GM19035 (cell line): ENCODE measurements at regions not wholly inside any gene's neighbourhood (a gene's known extent, or its start where the extent isn't known, plus 50 kb on each side); places are given as distances from the start of the nearest gene placed in this dataset.

Source experiments
- ATAC-seq: cut with Tn5 transposase; IDR thresholded peaks from one replicate; pipeline ENCODE4 v1.9.1; 2021; ENCODE audit not compliant: unreplicated experiment

DNA sequence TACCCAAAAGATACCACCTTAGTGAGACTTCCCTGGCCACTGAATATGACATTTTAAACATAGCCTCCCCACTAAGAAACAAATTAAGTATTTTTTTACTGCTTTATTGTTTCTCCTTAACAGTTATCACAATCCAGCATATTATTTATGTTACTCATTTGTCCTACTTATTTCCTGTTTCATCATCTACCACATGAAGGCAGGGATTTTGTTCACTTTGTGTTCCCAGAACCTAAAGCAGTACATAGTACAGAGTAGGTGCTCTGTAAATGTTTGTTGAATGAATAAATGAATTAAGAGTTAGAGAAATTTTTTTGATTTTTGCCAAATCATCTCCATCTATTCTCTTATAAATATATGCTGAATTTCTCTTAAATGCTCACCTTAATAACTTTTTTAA, 318.4 kb upstream of the GIMD1 start:
- ATAC-seq = no peak

DNA sequence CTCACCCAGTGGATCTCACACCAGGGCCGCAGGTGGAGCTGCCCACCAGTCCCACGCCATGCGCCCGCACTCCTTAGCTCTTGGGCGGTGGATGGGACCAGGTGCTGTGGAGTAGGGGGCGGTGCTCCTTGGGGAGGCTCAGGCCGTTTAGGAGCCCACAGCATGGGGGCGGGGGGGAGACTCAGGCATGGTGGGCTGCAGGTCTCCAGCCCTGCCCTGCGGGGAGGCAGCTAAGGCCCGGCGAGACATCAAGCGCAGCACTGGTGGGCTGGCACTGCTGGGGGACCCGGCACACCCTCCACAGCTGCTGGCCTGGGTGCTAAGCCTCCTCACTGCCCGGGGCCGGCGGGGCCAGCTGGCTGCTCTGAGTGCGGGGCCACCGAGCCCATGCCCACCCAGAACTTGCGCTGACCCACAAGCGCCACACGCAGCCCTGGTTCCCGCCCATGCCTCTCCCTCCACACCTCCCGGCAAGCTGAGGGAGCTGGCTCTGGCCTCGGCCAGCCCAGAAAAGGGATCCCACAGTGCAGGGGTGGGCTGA, 312.9 kb upstream of the GIMD1 start:
- ATAC-seq = no peak

DNA sequence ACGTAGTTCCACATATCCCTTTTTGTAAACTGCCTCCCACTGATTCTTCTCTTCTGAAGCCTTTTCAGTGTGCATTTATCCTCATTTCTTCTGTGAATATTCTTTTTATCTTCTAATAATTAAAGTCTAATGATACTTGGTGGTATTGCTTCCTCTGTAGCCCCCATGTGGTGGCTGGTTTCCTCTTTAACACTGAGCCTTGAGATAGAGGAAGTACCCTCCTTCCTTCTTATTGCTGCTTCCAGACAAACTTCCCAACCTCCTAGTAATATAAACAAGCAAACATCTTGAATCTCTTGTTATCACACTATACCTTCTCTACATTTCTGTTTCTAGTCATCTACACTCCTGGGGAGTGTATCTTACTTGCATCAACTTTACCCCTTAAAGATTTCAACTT, 310.5 kb upstream of the GIMD1 start:
- no peak for ATAC-seq

DNA sequence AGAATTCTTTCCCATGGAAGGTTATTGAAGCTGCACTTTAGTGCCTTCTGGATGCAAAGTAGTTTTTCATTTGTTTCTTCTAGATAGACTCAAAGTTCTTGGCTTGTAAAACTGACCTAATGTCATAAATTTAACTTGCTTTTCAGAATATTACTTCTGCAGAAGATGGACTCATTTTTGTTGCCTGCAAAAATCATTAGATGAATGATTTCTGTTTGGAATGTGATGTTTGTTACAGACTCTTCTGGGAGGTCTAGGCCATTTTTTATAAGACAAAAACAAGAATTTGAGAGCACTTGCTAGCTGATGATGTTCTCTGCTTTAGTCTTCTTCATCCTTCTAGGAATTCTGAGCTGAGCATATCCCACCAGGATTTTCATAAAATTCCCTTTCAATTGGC, 308.6 kb upstream of the GIMD1 start:
- no peak for ATAC-seq

DNA sequence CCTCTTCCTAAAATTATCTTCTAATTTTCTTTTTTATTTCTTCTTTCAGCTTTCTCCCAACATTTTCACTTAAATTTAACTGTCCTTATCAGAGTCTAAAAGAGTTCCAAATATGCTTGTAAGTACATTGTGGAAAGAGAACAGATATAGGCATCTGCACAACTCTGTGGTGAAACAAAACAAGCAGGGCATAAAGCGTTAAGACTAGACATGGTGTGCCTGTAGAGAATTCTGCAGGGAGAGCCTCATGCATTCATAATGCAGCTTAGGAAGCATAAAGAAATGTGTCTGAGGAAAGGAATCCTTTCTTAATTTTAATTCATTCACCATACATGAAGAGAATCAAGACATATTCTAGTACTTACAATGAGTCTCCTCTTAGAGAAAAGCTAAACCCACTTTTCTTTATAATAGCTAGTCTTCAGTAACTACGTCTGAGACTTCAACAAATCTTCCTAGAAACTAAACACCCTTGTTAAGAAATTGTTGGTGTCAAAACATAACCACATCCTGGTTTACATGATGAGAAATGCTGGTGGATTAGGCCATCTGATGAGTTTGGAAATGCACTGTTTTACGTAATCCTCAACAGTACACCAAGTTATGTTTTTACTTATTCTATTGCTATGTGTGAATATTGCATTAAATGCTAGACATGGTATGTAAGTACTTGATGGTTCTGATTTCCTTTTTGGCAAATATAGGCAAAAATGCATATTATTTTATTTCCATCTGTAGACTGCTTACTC, 307.8 kb upstream of the GIMD1 start:
- no peak for ATAC-seq

DNA sequence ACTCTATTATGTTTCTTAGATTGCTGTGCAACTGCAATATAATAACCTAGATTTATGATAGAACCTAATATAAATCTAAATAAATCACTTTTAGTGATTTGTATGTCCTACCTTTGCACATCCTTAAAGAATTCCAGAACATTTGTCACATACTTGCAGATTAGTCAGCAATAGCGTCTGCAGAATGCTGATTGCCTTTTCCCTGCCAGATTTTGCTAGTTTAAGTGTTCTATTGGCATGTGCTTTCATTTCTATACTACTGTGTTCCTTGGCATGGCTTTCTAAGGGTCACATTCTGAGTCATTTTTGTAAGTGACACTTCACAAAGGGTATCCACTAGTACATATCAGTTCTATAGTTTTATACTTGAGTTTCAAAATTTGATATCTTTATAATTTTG, 303.1 kb upstream of the GIMD1 start:
- no peak for ATAC-seq

DNA sequence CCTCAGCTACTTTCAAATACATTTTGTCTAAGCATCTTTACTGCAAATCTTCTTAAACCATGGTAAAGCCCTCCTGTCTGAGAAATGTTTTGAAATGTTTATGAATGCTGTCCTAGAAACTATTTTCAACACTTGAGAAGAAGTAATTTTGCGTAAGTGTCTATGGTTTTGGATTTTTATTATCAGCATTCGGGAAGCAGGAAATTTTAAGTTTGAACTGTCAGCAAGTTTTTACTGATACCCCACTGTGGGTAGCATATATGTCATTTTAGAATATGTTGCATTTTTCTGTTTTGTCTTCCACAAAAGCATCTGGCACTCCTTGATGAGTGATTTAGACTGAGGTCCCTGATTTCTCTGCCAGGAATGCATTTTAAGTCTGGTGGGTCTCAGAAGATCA, 302.4 kb upstream of the GIMD1 start:
- ATAC-seq = no peak

DNA sequence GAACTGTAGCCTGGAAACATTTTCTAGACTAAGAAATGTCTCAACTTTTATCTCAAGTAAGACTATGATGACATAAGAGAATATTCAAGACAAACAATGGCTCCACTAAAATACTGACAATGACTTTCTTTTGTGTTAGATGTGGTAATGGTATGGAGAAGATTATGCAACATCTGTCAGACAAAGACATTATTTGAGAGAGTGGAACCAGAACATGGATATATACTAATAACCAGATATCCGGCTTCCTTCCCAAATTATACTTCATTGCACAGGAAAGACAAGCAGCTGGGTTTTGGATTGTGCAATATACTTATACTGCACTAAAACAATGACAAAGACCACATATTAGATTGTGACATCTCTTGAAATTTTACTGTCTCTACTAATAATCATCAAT, 290.8 kb upstream of the GIMD1 start:
- no peak for ATAC-seq

DNA sequence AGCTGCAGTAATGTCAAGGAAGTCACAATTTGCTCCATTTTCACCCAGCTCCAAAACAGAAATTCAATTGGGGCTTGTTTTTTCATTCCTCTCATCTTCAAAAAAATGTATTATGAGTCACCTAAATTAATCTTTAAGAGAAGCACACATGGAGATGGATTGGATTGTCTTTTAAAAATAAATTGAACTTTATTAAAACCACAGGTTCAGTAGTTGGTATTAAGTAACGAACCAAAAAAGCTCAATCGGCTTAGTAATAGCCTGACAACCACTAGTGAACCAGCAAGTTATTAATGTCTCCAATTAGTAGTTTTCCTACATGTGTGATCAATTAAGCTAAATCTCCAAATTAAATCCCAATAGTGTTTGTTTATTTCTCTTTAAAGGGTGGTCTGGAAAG, 283.5 kb upstream of the GIMD1 start:
- ATAC-seq = no peak

DNA sequence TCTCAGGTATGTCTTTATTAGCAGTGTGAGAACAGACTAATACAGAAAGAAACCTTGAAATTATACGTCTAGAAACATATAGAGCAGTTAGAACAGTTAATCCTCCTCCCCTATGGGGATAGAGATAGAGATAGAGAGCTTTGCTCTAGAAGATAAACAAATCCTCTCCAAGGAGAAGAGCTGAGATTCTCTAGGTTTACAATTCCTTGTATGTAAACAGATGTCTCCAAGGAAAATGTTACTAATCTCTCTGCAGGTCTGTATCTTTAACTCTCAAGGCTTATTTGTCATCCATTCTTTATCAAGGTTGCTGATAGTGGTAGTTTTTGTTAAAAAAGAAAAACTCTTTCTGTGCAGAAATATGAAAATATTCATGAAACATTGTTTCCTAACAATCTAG, 282.1 kb upstream of the GIMD1 start:
- no peak for ATAC-seq

DNA sequence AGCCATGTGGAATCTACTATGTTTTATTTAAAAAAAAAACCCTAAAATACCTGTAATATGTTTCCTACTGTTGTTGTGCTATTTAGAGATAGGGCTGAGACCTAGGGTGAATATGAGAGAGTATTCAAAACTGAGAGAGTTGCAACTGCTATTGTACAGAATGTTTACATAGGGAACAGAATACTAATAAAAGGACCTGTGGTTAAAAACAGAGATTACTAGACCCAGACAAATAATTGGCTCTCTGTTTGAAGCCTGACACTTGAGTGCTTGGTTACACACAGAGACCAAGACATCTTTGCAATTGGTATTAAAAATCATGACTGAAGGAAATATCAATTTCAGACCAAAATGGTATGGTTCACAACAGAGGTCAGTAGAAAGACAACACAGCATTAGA, 278.9 kb upstream of the GIMD1 start:
- no peak for ATAC-seq

DNA sequence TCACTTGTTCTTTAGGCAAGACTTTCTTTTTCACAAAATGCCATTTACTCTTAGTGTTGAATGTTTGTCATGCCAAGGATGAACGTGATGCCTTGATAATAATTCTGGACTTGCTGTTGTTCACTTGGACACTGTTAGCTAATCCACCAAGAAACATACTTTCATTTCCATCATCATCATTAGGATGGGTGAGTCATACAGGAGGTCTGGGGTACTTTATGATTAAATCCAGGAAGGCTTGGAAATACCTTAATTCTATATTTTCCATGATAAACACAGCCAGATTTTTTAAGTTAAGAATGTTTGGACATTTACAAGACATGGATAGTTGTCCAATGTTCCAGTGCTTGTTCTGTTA, 260.7 kb upstream of the GIMD1 start:
- ATAC-seq = no peak

DNA sequence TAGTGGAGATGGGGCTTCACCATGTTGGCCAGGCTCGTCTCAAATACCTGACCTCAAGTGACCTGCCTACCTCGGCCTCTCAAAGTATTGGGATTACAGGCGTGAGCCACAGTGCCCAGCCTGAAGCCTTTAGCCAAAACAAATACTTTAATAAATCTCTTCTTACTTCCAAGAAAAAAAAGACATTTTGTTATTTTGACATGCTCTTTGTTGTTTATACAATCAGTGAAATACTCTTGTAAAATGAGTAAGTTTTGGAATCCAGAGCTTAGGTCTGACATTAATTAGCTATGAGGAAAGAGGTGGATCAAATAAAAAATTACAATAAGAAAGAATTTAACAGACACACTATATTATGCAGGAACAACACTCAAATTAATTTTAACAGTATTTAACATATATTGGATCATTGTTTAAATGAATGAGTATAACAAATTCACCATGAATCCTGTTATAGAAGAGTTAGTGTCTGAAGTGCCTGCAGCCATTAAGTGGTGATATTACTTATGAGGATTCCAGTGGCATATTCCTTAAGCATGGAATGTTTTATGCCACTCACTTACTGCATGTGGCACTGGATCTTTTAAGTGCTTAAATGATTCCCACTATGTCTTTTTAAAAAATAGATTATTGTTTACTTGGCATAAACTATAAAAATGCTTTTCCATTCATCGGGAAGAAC, 260.1 kb upstream of the GIMD1 start:
- no peak for ATAC-seq

DNA sequence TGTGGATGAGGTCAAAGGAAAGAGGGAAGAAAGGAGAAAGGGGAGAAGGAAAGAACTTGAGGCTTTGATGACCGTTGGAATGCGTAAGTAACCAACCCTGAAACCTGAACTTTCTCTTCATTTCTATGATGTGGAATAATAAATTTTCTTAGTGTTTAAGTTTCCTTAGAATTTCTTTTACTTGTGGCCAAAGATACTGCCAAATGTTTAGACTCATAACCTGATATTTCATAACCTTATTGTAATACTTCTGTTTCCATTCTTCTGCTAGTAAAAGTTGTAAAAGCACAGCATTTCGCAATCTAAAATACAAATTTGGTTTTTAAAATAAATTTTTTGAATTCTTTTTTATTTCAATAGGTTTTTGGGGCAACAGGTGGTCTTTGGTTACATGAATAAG, 258.5 kb upstream of the GIMD1 start:
- no peak for ATAC-seq

DNA sequence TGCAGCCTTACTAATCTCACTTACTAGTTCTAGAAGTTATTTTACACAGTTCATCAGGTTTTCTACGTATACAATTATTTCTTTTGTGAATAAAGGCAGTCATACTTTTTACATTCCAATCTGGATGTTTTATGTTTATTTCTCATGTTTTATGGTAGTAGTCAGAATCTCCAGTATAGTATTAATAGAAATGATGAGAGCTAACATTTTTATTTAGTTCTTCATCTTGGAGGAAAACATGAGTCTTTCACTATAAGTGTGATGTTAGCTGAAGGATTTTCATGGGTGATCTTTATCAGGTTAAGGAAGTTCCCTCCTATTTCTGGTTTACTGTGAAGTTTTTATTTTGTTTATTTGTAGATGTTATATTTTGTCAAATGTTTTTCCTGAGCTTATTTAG, 256.1 kb upstream of the GIMD1 start:
- ATAC-seq = no peak

DNA sequence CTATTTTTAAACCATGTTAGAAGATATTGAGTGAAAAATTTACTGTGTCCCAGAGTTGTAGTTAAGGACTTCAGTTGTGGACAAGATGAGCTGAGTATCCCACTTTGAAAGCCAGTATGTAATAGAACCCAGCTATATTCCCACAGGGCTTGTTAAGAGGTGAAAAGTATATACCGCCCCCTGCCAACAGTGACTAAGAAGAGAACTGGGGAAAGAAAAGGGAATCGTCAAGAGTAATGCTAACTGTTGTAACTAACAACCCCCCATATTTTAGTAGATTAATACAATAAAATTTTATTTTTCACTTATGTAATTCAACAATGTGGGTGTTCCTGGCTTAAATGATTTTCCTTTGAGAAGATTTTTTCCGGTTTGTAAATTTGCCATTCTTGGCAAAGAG, 250.4 kb upstream of the GIMD1 start:
- no peak for ATAC-seq

DNA sequence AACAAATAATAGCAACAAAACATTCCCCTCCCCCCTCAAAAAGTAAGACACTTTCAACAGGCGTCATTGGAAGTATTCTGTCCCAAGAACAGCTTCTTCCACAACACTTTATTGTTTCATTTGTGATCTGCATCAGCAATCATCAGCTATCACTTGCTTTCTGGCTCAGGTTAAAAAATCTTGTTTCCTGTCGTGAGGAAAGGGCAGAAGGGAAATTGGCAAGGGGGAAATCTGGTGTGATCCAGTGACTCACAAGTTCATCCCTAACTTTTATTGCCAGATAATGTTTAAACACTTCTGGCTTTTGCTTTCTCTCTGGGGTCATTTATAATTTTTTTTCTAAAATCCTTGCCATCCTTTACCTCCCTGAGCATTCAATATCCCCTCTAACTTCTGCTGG, 247.4 kb upstream of the GIMD1 start:
- ATAC-seq = no peak

DNA sequence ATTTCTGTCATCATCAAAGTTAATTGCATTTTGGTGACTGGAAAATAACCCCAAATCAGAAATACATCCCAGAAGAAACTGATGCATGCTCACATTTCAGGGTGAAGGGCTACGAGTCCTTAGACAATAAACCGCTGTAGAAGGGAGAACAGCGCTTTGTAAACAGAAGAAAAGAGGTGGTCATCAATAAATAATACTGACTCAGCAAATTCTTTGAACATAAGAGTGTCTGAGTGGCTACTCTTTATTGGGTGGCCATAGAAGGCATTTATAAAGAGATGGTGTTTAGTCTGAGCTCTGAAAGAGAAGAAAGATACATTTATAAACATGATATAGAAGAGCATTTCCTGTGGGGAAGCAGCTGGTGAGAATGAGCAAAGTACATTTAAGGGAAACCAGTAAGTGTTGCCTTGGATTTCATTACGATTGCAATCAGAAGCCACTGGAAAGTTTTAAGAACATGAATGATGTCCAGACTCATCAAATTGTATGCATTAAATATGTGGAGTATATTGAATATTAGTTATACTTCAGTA, 246.9 kb upstream of the GIMD1 start:
- no peak for ATAC-seq

DNA sequence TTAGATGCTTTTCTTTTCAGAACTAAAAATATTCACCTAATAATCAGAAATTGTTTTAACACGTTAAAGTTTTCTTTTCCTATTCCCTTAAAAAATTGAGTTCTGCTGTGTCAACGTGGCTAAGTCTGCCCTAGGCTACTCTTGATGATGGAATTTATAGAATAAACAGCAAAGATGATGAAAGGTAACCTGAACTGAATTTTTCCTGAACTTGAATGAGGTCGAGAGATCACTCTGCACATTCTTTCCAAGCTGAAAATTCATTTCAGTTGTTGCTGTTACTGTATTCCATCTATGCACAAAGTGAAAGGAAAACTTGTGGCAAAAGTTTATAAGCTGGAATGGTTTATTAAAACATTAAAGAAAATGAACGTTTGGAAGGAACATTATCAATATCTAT, 245.9 kb upstream of the GIMD1 start:
- no peak for ATAC-seq

DNA sequence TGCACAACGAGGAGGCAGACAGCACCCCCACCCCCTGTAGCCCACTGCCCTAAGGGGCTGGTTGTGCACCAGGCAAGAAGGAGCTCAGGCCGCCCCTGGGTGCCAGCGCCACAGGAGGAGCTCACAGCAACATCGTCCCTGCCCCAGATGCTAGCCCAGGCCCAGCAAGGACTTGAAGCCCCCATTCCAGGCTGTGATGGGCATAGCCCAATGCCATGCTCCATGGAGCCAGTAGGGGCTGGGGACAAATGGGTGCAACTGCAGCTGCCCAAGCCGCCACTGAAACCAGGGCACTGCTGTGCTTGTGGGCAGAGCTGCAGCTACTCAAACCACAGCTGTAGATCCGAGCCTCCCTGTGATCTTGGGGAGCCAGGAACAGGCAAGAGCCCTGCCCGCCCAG, 241.3 kb upstream of the GIMD1 start:
- ATAC-seq = no peak

DNA sequence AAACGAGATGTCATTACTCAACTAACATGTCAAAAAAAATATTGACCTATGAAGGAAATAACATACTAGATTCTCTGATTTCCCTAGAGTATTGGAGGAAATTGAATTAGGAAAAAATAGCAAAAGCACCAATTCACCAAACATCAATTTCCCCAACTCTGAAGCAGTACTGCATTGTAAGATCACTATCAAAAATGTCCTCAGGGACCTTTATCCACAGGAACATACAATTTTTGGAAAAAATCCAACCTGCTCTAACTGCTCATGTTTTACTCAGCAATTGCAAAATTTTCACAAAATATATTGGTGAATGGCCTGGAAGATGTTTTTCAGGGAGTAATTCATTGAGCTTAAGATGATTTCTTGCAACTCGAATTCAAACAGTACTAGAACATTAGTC, 239.0 kb upstream of the GIMD1 start:
- ATAC-seq = no peak

DNA sequence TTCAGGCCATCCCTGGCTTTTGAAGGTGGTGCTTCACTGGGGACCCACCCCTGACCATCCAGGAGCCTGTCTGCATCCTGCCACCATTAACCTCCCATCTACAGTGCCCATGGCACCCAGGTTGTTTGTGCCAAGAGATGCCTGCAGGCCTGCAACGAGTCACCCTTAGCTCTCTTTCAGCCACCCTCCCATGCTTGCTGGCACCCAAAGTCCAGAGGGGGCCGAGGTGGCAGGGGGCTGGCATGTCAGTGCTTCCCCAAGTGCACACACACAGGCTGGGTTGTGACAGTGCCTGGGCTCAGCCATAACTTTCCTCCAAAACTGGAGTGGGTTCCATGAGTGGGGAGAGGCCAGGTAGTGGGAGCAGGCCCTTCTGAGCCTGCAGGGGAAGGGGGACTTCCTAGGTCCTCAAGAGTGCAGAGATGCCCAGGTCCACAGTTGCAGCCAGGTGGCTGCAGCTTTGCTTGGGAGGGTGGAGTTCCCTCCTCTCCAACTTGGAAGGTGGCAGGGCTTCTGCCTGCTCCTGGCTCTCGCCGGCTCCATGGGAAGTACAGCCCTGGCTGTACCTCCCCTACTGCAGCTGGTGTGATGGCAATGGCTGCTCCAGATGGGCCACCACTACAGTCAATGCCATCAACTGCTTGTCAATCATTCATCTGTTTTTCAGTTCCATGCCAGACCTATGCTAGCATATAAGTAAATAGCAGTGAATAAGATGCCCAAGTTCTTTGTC, 235.9 kb upstream of the GIMD1 start:
- no peak for ATAC-seq
